ENCODE measurements at regions not wholly inside any gene's neighbourhood (a gene's known extent, or its start where the extent isn't known, plus 50 kb on each side); places are given as distances from the start of the nearest gene placed in this dataset.

DNA sequence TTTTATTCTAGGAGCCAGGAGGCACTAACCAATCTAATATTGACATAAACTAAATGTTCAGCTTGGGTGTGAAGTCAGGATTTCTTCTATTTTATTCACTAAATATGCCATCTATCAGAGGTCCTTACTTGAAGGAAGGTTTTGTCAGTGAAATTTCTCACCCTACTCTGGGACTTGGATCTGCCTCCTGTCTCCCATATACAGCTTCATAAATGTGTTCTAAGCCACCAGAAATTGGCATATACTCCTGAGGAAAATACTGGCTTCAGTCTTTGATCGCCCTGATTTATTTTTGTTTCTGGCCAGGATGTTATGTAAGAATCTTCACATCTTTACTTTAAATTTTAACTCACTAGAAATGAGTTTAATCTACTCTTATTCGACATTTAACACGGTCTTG, 647.7 kb downstream of the C6orf118 start:
- no peaks in the 10 kb centered on the region for H4K20me1 ChIP-seq (ENCODE audit: insufficient read depth)

GRCh38 chr6:164660781-164661180, 648.6 kb downstream of the C6orf118 start:
- Histone ChIP-seq H3K4me2 (ENCODE audit: low read length) (no peak overlapping the region), H3K9me2 (ENCODE audit: insufficient read depth, low read length) (no peaks in the 10 kb centered on the region), H3K4me3 (ENCODE audit: low read length) (no peak overlapping the region), H4K20me1 (ENCODE audit: insufficient read depth) (no peaks in the 10 kb centered on the region), H3K27ac (ENCODE audit: low read length) (no peak overlapping the region), H3K79me2 (replicated peaks; ENCODE audit: insufficient read depth, low read length) (no peaks in the 10 kb centered on the region), H3F3A (ENCODE audit: insufficient read depth, low read length, poor library complexity, severe bottlenecking) (no peaks in the 10 kb centered on the region), H2AFZ (ENCODE audit: low read depth, low read length) (no peak overlapping the region), H3K9me3 (ENCODE audit: low read length) (no peaks in the 10 kb centered on the region), H3K9ac (ENCODE audit: low read length) (no peak overlapping the region), H3K27me3 (ENCODE audit: insufficient read depth, low read depth, low read length) (no peaks in the 10 kb centered on the region), H3K36me3 (ENCODE audit: insufficient read depth, low read length) (no peaks in the 10 kb centered on the region)
- TF ChIP-seq EZH2 (IDR thresholded peaks at IDR 0.05; ENCODE audit: borderline replicate concordance, insufficient read depth, low read length, poor library complexity, severe bottlenecking) (no peak), SMC3 (conservative IDR thresholded peaks at IDR 0.05; ENCODE audit: poor library complexity) (no peak), POLR2AphosphoS5 (IDR thresholded peaks at IDR 0.05) (no peak), MXI1 (conservative IDR thresholded peaks at IDR 0.05; ENCODE audit: poor library complexity, severe bottlenecking) (no peak), RAD21 (conservative IDR thresholded peaks at IDR 0.05) (no peak), TAF1 (IDR thresholded peaks at IDR 0.05; ENCODE audit: low read depth) (no peak), EP300 (conservative IDR thresholded peaks at IDR 0.05; ENCODE audit: poor library complexity, severe bottlenecking) (no peak)
- TF ChIP-seq, protein P1, sequence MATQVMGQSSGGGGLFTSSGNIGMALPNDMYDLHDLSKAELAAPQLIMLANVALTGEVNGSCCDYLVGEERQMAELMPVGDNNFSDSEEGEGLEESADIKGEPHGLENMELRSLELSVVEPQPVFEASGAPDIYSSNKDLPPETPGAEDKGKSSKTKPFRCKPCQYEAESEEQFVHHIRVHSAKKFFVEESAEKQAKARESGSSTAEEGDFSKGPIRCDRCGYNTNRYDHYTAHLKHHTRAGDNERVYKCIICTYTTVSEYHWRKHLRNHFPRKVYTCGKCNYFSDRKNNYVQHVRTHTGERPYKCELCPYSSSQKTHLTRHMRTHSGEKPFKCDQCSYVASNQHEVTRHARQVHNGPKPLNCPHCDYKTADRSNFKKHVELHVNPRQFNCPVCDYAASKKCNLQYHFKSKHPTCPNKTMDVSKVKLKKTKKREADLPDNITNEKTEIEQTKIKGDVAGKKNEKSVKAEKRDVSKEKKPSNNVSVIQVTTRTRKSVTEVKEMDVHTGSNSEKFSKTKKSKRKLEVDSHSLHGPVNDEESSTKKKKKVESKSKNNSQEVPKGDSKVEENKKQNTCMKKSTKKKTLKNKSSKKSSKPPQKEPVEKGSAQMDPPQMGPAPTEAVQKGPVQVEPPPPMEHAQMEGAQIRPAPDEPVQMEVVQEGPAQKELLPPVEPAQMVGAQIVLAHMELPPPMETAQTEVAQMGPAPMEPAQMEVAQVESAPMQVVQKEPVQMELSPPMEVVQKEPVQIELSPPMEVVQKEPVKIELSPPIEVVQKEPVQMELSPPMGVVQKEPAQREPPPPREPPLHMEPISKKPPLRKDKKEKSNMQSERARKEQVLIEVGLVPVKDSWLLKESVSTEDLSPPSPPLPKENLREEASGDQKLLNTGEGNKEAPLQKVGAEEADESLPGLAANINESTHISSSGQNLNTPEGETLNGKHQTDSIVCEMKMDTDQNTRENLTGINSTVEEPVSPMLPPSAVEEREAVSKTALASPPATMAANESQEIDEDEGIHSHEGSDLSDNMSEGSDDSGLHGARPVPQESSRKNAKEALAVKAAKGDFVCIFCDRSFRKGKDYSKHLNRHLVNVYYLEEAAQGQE (IDR thresholded peaks at IDR 0.05; ENCODE audit: borderline replicate concordance): no peak
- TF ChIP-seq, protein P2, sequence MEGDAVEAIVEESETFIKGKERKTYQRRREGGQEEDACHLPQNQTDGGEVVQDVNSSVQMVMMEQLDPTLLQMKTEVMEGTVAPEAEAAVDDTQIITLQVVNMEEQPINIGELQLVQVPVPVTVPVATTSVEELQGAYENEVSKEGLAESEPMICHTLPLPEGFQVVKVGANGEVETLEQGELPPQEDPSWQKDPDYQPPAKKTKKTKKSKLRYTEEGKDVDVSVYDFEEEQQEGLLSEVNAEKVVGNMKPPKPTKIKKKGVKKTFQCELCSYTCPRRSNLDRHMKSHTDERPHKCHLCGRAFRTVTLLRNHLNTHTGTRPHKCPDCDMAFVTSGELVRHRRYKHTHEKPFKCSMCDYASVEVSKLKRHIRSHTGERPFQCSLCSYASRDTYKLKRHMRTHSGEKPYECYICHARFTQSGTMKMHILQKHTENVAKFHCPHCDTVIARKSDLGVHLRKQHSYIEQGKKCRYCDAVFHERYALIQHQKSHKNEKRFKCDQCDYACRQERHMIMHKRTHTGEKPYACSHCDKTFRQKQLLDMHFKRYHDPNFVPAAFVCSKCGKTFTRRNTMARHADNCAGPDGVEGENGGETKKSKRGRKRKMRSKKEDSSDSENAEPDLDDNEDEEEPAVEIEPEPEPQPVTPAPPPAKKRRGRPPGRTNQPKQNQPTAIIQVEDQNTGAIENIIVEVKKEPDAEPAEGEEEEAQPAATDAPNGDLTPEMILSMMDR (IDR thresholded peaks at IDR 0.05; ENCODE audit: poor library complexity, severe bottlenecking): no peak

More for the DNA sequence above, 647.7 kb downstream of the C6orf118 start:
- Histone ChIP-seq H2AFZ (ENCODE audit: low read depth, low read length) (no peak overlapping the region), H3K4me2 (ENCODE audit: low read length) (no peak overlapping the region), H3K27ac (ENCODE audit: low read length) (no peak overlapping the region), H3K9me2 (ENCODE audit: insufficient read depth, low read length) (no peaks in the 10 kb centered on the region), H3K79me2 (replicated peaks; ENCODE audit: insufficient read depth, low read length) (no peaks in the 10 kb centered on the region), H3K9me3 (ENCODE audit: low read length) (no peaks in the 10 kb centered on the region), H3F3A (ENCODE audit: insufficient read depth, low read length, poor library complexity, severe bottlenecking) (no peaks in the 10 kb centered on the region), H3K9ac (ENCODE audit: low read length) (no peak overlapping the region), H3K27me3 (ENCODE audit: insufficient read depth, low read depth, low read length) (no peaks in the 10 kb centered on the region), H3K36me3 (ENCODE audit: insufficient read depth, low read length) (no peaks in the 10 kb centered on the region), H3K4me3 (ENCODE audit: low read length) (no peak overlapping the region)
- no peak for TF ChIP-seq MXI1 (conservative IDR thresholded peaks at IDR 0.05; ENCODE audit: poor library complexity, severe bottlenecking)
- TF ChIP-seq, protein P2 (IDR thresholded peaks at IDR 0.05; ENCODE audit: poor library complexity, severe bottlenecking): no peak
- TF ChIP-seq, protein P1 (IDR thresholded peaks at IDR 0.05; ENCODE audit: borderline replicate concordance): no peak
- TF ChIP-seq EZH2 (IDR thresholded peaks at IDR 0.05; ENCODE audit: borderline replicate concordance, insufficient read depth, low read length, poor library complexity, severe bottlenecking): no peak
- TF ChIP-seq TAF1 (IDR thresholded peaks at IDR 0.05; ENCODE audit: low read depth): no peak
- TF ChIP-seq POLR2AphosphoS5 (IDR thresholded peaks at IDR 0.05): no peak
- no peak for TF ChIP-seq EP300 (conservative IDR thresholded peaks at IDR 0.05; ENCODE audit: poor library complexity, severe bottlenecking)
- no peak for TF ChIP-seq SMC3 (conservative IDR thresholded peaks at IDR 0.05; ENCODE audit: poor library complexity)
- no peak for TF ChIP-seq RAD21 (conservative IDR thresholded peaks at IDR 0.05)

All from neural cell (in vitro differentiated cells).